GM12875 (cell line): ENCODE measurements at regions not wholly inside any gene's neighbourhood (a gene's known extent, or its start where the extent isn't known, plus 50 kb on each side); places are given as distances from the start of the nearest gene placed in this dataset.

Experiments used
- H3K4me3 ChIP-seq: one replicate; pipeline ENCODE4 v1.5.1; 2011; ENCODE audit warnings: low read depth, low read length, control low read depth
- CTCF ChIP-seq: IDR thresholded peaks from 2 replicates; pipeline ENCODE4 v1.5.1; 2011; ENCODE audit warnings: low read depth, mild to moderate bottlenecking, control low read depth, inconsistent platforms, low read length, moderate library complexity, borderline replicate concordance; ENCODE audit not compliant: insufficient read depth

- no peak for TF ChIP-seq CTCF
- H3K4me3 ChIP-seq: no peak overlapping the region
Observed at GRCh38 chr5:125836256-125836655, 587.0 kb upstream of the GRAMD2B start.

GRCh38 chr5:125837866-125838265 is 585.3 kb upstream of the GRAMD2B start:
- TF ChIP-seq CTCF: no peak
- H3K4me3 ChIP-seq: no peak overlapping the region

- H3K4me3 ChIP-seq: no peak overlapping the region
- no peak for TF ChIP-seq CTCF
Observed at GRCh38 chr5:125847561-125847960, 575.6 kb upstream of the GRAMD2B start.

- TF ChIP-seq CTCF: no peak
- H3K4me3 ChIP-seq: no peak overlapping the region
Observed at GRCh38 chr5:125848751-125849150, 574.5 kb upstream of the GRAMD2B start.

GRCh38 chr5:125856949-125857348 is 566.3 kb upstream of the GRAMD2B start:
- TF ChIP-seq CTCF: no peak
- no peak overlapping the region for H3K4me3 ChIP-seq

GRCh38 chr5:125863579-125863978 is 559.6 kb upstream of the GRAMD2B start:
- no peak for TF ChIP-seq CTCF
- H3K4me3 ChIP-seq: no peak overlapping the region

GRCh38 chr5:125865166-125865815 is 557.9 kb upstream of the GRAMD2B start:
- no peak for TF ChIP-seq CTCF
- H3K4me3 ChIP-seq: no peak overlapping the region
